CD4-positive, alpha-beta T cell treated with Interleukin-4 for 1 hour (primary cell): ENCODE measurements at regions not wholly inside any gene's neighbourhood (a gene's known extent, or its start where the extent isn't known, plus 50 kb on each side); places are given as distances from the start of the nearest gene placed in this dataset.
"Not testable (repeated sequence)": the region's sequence is repeated elsewhere in the genome, so short reads cannot be mapped to it uniquely, and the experiment has no call there.

Experiments
- DNase-seq, 2 donors: peaks; one replicate each; pipeline ENCODE4 v3.0.0-alpha.2; 2020 to 2022

- DNase-seq: no peak
Measured at GRCh38 chr5:23727271-23727670, 219.9 kb downstream of the PRDM9 start.

- DNase-seq: no peak
Measured at GRCh38 chr5:23730023-23730422, 222.6 kb downstream of the PRDM9 start.

GRCh38 chr5:23740029-23740428, 232.6 kb downstream of the PRDM9 start:
- no peak for DNase-seq

GRCh38 chr5:23742701-23743100, 235.3 kb downstream of the PRDM9 start:
- DNase-seq: no peak

GRCh38 chr5:23755906-23756305, 248.5 kb downstream of the PRDM9 start:
- DNase-seq: no peak

GRCh38 chr5:23756779-23757178, 249.4 kb downstream of the PRDM9 start:
- DNase-seq: no peak

GRCh38 chr5:23763170-23763569, 255.8 kb downstream of the PRDM9 start:
- no peak for DNase-seq

- no peak for DNase-seq
Measured at GRCh38 chr5:23776684-23777083, 269.3 kb downstream of the PRDM9 start.

GRCh38 chr5:23800307-23800706, 292.9 kb downstream of the PRDM9 start:
- not testable (repeated sequence) for DNase-seq

- no peak for DNase-seq
Measured at GRCh38 chr5:23820765-23821471, 313.5 kb downstream of the PRDM9 start.

- DNase-seq: no peak
Measured at GRCh38 chr5:23823521-23823920, 316.1 kb downstream of the PRDM9 start.

- DNase-seq: no peak
Measured at GRCh38 chr5:23825196-23825595, 317.8 kb downstream of the PRDM9 start.

GRCh38 chr5:23840083-23840482, 332.7 kb downstream of the PRDM9 start:
- DNase-seq: no peak

GRCh38 chr5:23864786-23865185, 357.4 kb downstream of the PRDM9 start:
- no peak for DNase-seq

GRCh38 chr5:23877847-23878246, 370.4 kb downstream of the PRDM9 start:
- no peak for DNase-seq

GRCh38 chr5:23884405-23885031, 377.1 kb downstream of the PRDM9 start:
- no peak for DNase-seq

- no peak for DNase-seq
Measured at GRCh38 chr5:23893561-23893960, 386.2 kb downstream of the PRDM9 start.

GRCh38 chr5:23895614-23896013, 388.2 kb downstream of the PRDM9 start:
- DNase-seq: no peak

- no peak for DNase-seq
Measured at GRCh38 chr5:23930985-23931384, 423.6 kb downstream of the PRDM9 start.

GRCh38 chr5:23951261-23951928, 444.0 kb downstream of the PRDM9 start:
- DNase-seq: peak in 1 of 2 donors; percentile 22

- no peak for DNase-seq
Measured at GRCh38 chr5:23963449-23963848, 456.0 kb downstream of the PRDM9 start.

- DNase-seq: no peak
Measured at GRCh38 chr5:23977365-23977764, 470.0 kb downstream of the PRDM9 start.

GRCh38 chr5:23977997-23978396, 470.6 kb downstream of the PRDM9 start:
- no peak for DNase-seq

GRCh38 chr5:23991406-23991805, 484.0 kb downstream of the PRDM9 start:
- no peak for DNase-seq
